A549 (cell line): ENCODE measurements at regions not wholly inside any gene's neighbourhood (a gene's known extent, or its start where the extent isn't known, plus 50 kb on each side); places are given as distances from the start of the nearest gene placed in this dataset.

ENCODE experiments used
- CEBPB ChIP-seq, 2 experiments: fragments of >200 bp in 1 of 2; sonication (Bioruptor Twin) in 1 of 2; formaldehyde crosslinking in 1 of 2; IDR thresholded peaks; 2 replicates each; pipeline ENCODE4 v1.6.1; 2012 to 2016
- EP300 ChIP-seq, 2 experiments: fragments of >200 bp; sonication (Bioruptor Twin); formaldehyde crosslinking; IDR thresholded peaks; 2 replicates in 1 of 2; 3 replicates in 1 of 2; pipeline ENCODE4 v1.6.1; 2016 to 2017
- HDAC2 ChIP-seq: fragments of 200-600 bp; sonication (generic); IDR thresholded peaks from 2 replicates; pipeline ENCODE4 v1.6.1; 2016
- JUN ChIP-seq, 2 experiments: fragments of >200 bp; sonication (Bioruptor Twin); formaldehyde crosslinking; IDR thresholded peaks; 2 replicates in 1 of 2; 3 replicates in 1 of 2; pipeline ENCODE4 v1.6.1; 2016 to 2017
- KDM1A ChIP-seq: fragments of 200-600 bp; sonication (generic); IDR thresholded peaks from 2 replicates; pipeline ENCODE4 v1.6.1; 2016; ENCODE audit warnings: low read depth, mild to moderate bottlenecking
- MAX ChIP-seq: IDR thresholded peaks from 2 replicates; pipeline ENCODE4 v1.6.1; 2012
- TF ChIP-seq, protein P1 (sequence below): fragments of >200 bp; sonication (Bioruptor Twin); formaldehyde crosslinking; IDR thresholded peaks from 3 replicates; pipeline ENCODE4 v1.5.1; 2016

- TF ChIP-seq, protein P1, sequence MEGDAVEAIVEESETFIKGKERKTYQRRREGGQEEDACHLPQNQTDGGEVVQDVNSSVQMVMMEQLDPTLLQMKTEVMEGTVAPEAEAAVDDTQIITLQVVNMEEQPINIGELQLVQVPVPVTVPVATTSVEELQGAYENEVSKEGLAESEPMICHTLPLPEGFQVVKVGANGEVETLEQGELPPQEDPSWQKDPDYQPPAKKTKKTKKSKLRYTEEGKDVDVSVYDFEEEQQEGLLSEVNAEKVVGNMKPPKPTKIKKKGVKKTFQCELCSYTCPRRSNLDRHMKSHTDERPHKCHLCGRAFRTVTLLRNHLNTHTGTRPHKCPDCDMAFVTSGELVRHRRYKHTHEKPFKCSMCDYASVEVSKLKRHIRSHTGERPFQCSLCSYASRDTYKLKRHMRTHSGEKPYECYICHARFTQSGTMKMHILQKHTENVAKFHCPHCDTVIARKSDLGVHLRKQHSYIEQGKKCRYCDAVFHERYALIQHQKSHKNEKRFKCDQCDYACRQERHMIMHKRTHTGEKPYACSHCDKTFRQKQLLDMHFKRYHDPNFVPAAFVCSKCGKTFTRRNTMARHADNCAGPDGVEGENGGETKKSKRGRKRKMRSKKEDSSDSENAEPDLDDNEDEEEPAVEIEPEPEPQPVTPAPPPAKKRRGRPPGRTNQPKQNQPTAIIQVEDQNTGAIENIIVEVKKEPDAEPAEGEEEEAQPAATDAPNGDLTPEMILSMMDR, result no peak
- no peak for TF ChIP-seq HDAC2
- TF ChIP-seq MAX, result no peak
- no peak for TF ChIP-seq JUN (IDR thresholded peaks at IDR 0.05)
- no peak for TF ChIP-seq CEBPB (IDR thresholded peaks at IDR 0.05)
- TF ChIP-seq KDM1A, result no peak
- no peak for TF ChIP-seq EP300 (IDR thresholded peaks at IDR 0.05)
Observed at GRCh38 chr6:106782536-106783285, 153.3 kb downstream of the QRSL1 start.
